ENCODE measurements at regions not wholly inside any gene's neighbourhood (a gene's known extent, or its start where the extent isn't known, plus 50 kb on each side); places are given as distances from the start of the nearest gene placed in this dataset.

DNA sequence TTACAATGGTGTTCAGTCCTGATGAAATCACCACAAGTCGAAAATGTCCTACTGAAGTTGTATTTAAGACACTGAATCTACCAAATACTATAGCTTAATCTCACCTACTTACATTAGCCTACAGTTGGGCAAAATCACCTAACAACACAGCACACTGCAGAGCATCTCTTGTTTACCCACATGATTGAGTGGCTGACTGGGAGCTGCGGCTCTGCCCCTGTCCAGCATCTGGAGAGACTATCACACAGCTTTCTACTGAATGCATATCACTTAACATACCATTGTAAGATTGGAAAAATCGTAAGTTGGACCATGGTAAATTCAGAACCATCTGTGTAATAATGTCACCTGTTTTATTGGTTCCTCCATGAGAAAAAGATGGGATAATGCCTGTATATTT is 1083.2 kb upstream of the PCDH7 start:
- in situ Hi-C loops (cut with HindIII; ENCODE audit: low sequenced_read_pairs) = no loop called here
- TF ChIP-seq, protein P1, sequence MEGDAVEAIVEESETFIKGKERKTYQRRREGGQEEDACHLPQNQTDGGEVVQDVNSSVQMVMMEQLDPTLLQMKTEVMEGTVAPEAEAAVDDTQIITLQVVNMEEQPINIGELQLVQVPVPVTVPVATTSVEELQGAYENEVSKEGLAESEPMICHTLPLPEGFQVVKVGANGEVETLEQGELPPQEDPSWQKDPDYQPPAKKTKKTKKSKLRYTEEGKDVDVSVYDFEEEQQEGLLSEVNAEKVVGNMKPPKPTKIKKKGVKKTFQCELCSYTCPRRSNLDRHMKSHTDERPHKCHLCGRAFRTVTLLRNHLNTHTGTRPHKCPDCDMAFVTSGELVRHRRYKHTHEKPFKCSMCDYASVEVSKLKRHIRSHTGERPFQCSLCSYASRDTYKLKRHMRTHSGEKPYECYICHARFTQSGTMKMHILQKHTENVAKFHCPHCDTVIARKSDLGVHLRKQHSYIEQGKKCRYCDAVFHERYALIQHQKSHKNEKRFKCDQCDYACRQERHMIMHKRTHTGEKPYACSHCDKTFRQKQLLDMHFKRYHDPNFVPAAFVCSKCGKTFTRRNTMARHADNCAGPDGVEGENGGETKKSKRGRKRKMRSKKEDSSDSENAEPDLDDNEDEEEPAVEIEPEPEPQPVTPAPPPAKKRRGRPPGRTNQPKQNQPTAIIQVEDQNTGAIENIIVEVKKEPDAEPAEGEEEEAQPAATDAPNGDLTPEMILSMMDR (IDR thresholded peaks at IDR 0.05; ENCODE audit: low read depth, low read length) = no peak
- H3K4me3 ChIP-seq (ENCODE audit: low read depth, low read length) = no peak overlapping the region
- no peak for DNase-seq (ENCODE audit: low read depth, low spot score)

DNA sequence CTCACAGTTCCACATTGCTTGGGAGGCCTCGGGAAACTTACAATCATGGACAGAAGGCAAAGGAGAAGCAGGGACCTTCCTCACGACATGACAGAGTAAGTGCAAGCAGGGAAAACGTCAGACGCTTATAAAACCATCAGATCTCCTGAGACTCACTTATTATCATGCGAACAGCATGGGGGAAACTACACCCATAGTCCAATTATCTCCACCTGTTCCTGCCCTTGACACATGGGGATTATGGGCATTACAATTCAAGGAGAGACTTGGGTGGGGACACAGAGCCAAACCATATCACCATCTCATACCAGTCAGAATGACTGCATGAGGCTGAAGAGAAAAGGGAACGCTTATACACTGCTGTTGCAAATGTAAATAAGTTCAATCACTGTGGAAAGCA is 1066.9 kb upstream of the PCDH7 start:
- H3K4me3 ChIP-seq (ENCODE audit: low read depth, low read length) = no peak overlapping the region
- no peak for DNase-seq (ENCODE audit: low read depth, low spot score)
- TF ChIP-seq, protein P1 (IDR thresholded peaks at IDR 0.05; ENCODE audit: low read depth, low read length) = no peak
- in situ Hi-C loops (cut with HindIII; ENCODE audit: low sequenced_read_pairs) = no loop called here

DNA sequence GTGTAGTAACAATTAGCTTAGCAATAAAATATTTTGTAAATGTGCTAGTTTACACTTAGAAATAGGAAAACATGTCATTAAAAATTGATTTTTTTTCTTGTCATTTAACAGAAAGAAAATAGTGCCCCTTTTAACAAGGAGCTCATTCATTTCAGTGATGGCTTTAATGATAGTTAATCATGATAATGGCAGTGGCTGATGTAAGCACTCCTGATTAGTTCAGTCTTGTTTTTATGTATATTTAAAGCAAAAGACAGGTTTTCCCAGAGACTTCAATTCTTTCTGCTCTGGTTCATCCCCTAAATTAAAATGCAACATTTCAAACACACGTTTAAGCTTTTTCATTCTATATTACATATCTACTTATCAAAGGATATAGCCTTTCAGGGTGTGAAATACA is 1039.5 kb upstream of the PCDH7 start:
- in situ Hi-C loops (cut with HindIII; ENCODE audit: low sequenced_read_pairs) = no loop called here
- no peak for DNase-seq (ENCODE audit: low read depth, low spot score)

DNA sequence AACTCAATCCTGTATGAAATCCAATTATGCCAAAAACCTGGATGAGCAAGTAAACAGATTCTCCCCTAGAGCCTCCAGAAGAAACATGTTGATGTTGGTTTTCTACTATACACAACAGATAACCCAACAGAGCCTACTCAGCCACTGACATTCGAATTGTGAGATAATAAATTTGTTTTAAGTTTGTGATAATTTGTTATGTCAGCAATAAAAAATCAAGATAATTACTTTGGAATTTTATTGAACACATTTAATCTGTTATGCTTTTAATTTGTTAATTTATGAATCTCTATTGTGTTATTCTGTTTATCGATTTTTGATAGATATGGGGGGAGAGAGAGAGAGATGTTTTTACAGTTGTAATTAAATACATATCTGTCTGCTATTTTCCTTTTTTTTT is 1016.1 kb upstream of the PCDH7 start:
- no peak overlapping the region for H3K4me3 ChIP-seq (ENCODE audit: low read depth, low read length)
- TF ChIP-seq, protein P1 (IDR thresholded peaks at IDR 0.05; ENCODE audit: low read depth, low read length) = no peak
- in situ Hi-C loops (cut with HindIII; ENCODE audit: low sequenced_read_pairs) = no loop called here
- no peak for DNase-seq (ENCODE audit: low read depth, low spot score)

More for the DNA sequence above, 1039.5 kb upstream of the PCDH7 start:
- H3K4me3 ChIP-seq (ENCODE audit: low read depth, low read length) = no peak overlapping the region
- TF ChIP-seq, protein P1 (IDR thresholded peaks at IDR 0.05; ENCODE audit: low read depth, low read length) = no peak

DNA sequence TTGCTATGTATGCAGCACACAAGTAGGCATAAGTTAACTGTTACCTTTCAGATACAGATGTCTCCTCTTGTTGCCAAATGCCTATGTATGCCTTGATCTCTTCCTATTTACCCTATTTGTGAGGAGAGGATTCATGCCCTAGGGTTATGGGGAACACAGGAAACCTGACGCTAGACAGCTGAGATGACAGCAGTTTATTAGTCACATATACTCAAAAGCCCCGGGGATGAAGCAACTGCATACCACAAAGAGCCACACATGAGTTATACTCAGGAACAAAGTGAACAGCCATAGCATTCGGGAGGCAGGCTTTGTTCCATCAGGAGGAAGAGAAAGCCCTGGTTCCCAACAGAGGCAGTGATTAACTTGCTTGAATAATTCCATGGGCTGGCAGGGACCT is 1011.7 kb upstream of the PCDH7 start:
- TF ChIP-seq, protein P1 (IDR thresholded peaks at IDR 0.05; ENCODE audit: low read depth, low read length) = no peak
- DNase-seq (ENCODE audit: low read depth, low spot score) = peak; percentile 13
- in situ Hi-C loops (cut with HindIII; ENCODE audit: low sequenced_read_pairs) = no loop called here
- H3K4me3 ChIP-seq (ENCODE audit: low read depth, low read length) = no peak overlapping the region

DNA sequence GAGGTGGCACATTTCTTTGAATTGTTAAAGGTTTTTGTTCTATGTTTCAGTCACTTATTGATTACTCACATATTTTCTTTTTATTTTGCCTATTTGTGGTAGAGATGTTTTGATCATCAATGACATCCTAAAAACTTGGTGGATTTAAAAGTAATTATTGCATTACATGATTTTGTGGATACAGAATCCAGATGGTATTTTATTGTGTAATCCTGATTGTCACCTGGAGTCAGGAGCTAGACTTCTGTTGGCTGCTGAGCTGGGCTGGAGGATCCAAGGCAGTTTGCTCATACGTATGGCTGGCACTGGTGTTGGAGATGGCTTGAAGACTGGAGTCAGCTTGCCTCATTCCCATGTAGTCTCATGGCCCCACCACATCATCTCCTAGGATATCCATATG is 1009.6 kb upstream of the PCDH7 start:
- DNase-seq (ENCODE audit: low read depth, low spot score) = no peak
- TF ChIP-seq, protein P1 (IDR thresholded peaks at IDR 0.05; ENCODE audit: low read depth, low read length) = no peak

DNA sequence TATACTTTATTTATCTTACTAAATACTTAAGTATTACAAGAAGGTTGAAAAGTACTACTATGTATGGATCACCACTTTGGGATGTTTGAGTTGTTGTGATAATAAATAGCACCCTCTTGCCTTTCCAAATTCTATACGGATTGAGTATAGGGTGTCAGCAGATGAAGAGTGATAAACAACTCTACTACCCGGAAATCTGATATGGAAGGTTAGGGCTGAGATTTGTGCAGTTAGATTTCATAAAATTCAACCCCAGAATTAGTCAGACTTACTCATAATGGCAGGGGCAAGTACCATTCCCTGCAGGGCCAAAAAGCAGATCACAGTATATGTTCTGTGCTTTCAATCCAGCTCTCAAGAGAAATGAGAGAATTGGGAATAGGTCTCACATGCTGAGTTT is 1008.9 kb upstream of the PCDH7 start:
- in situ Hi-C loops (cut with HindIII; ENCODE audit: low sequenced_read_pairs) = no loop called here
- H3K4me3 ChIP-seq (ENCODE audit: low read depth, low read length) = no peak overlapping the region
- no peak for DNase-seq (ENCODE audit: low read depth, low spot score)
- TF ChIP-seq, protein P1 (IDR thresholded peaks at IDR 0.05; ENCODE audit: low read depth, low read length) = no peak

More for the DNA sequence above, 1009.6 kb upstream of the PCDH7 start:
- no peak overlapping the region for H3K4me3 ChIP-seq (ENCODE audit: low read depth, low read length)
- in situ Hi-C loops (cut with HindIII; ENCODE audit: low sequenced_read_pairs) = no loop called here

Measured in astrocyte of the spinal cord (primary cell).